GM23338 (cell line): ENCODE measurements at regions not wholly inside any gene's neighbourhood (a gene's known extent, or its start where the extent isn't known, plus 50 kb on each side); places are given as distances from the start of the nearest gene placed in this dataset.

Experiments
- ATAC-seq: fragments of 200-7000 bp; cut with Tn5 transposase; 3 replicates; pipeline ENCODE4 v1.9.1; 2020
- DNase-seq: peaks from one replicate; pipeline ENCODE4 v3.0.0-alpha.2; 2015; ENCODE audit warnings: low spot score
- H2AFZ ChIP-seq: fragments of 200-600 bp; sonication (generic); 2 replicates; pipeline ENCODE4 v1.8.0; 2016; ENCODE audit warnings: antibody characterized with exemption, mild to moderate bottlenecking, moderate library complexity
- H3F3A ChIP-seq: fragments of 200-600 bp; sonication (generic); replicated peaks from 2 replicates; pipeline ENCODE4 v1.8.0; 2017; ENCODE audit warnings: antibody characterized with exemption, mixed run types, low read depth
- H3K27ac ChIP-seq: fragments of 200-600 bp; sonication (generic); 2 replicates; pipeline ENCODE4 v1.6.1; 2016; ENCODE audit warnings: low read depth
- H3K27me3 ChIP-seq: fragments of 200-600 bp; sonication (generic); 2 replicates; pipeline ENCODE4 v1.8.0; 2016; ENCODE audit warnings: mild to moderate bottlenecking, mixed run types, moderate library complexity; ENCODE audit not compliant: insufficient read depth
- H3K36me3 ChIP-seq: fragments of 200-600 bp; sonication (generic); 2 replicates; pipeline ENCODE4 v1.8.0; 2016; ENCODE audit warnings: mild to moderate bottlenecking; ENCODE audit not compliant: insufficient read depth
- H3K4me1 ChIP-seq: fragments of 200-600 bp; sonication (generic); 2 replicates; pipeline ENCODE4 v1.8.0; 2016; ENCODE audit warnings: mild to moderate bottlenecking, moderate library complexity; ENCODE audit not compliant: insufficient read depth
- H3K4me2 ChIP-seq: fragments of 200-600 bp; sonication (generic); 2 replicates; pipeline ENCODE4 v1.7.1; 2017; ENCODE audit warnings: mixed run types
- H3K4me3 ChIP-seq: fragments of 200-600 bp; sonication (generic); 2 replicates; pipeline ENCODE4 v1.6.1; 2016; ENCODE audit warnings: mixed run types
- H3K79me2 ChIP-seq: fragments of 200-600 bp; sonication (generic); replicated peaks from 2 replicates; pipeline ENCODE4 v1.8.0; 2017; ENCODE audit warnings: mild to moderate bottlenecking; ENCODE audit not compliant: insufficient read depth
- H3K9me2 ChIP-seq: fragments of 200-600 bp; sonication (generic); 2 replicates; pipeline ENCODE4 v1.8.0; 2017; ENCODE audit not compliant: insufficient read depth
- H4K20me1 ChIP-seq: fragments of 200-600 bp; sonication (generic); replicated peaks from 2 replicates; pipeline ENCODE4 v1.8.0; 2017; ENCODE audit warnings: mild to moderate bottlenecking; ENCODE audit not compliant: insufficient read depth
- H3K27ac Mint-ChIP-seq: 2 replicates; pipeline ENCODE4 v1.8.0; 2020; ENCODE audit warnings: inconsistent platforms, mild to moderate bottlenecking, moderate library complexity, mixed read lengths
- H3K27me3 Mint-ChIP-seq: 3 replicates; pipeline ENCODE4 v1.8.0; 2022; ENCODE audit warnings: low read depth, mild to moderate bottlenecking, moderate library complexity, mixed read lengths, inconsistent platforms; ENCODE audit not compliant: insufficient read depth, poor library complexity
- H3K36me3 Mint-ChIP-seq: 3 replicates; pipeline ENCODE4 v1.8.0; 2021; ENCODE audit warnings: low read depth, mild to moderate bottlenecking, inconsistent platforms, moderate library complexity, mixed read lengths
- H3K4me1 Mint-ChIP-seq: 3 replicates; pipeline ENCODE4 v1.8.0; 2020; ENCODE audit warnings: mild to moderate bottlenecking, inconsistent platforms, mixed read lengths
- H3K4me3 Mint-ChIP-seq: 3 replicates; pipeline ENCODE4 v1.8.0; 2021; ENCODE audit warnings: moderate library complexity, mild to moderate bottlenecking, inconsistent platforms, mixed read lengths
- H3K9me3 Mint-ChIP-seq: 3 replicates; pipeline ENCODE4 v1.8.0; 2020; ENCODE audit warnings: moderate library complexity, mild to moderate bottlenecking, inconsistent platforms, mixed read lengths
- EZH2 ChIP-seq: fragments of 200-600 bp; sonication (generic); IDR thresholded peaks from one replicate; pipeline ENCODE4 v1.8.0; 2017; ENCODE audit warnings: antibody characterized with exemption, mild to moderate bottlenecking, low read depth; ENCODE audit not compliant: unreplicated experiment
- JUNB ChIP-seq: IDR thresholded peaks from one replicate; pipeline ENCODE4 v1.6.1; 2016; ENCODE audit warnings: antibody characterized with exemption; ENCODE audit not compliant: unreplicated experiment
- NANOG ChIP-seq: IDR thresholded peaks from 2 replicates; pipeline ENCODE4 v1.6.1; 2016; ENCODE audit warnings: antibody characterized with exemption, borderline replicate concordance
- POLR2AphosphoS5 ChIP-seq: IDR thresholded peaks from 2 replicates; pipeline ENCODE4 v1.6.1; 2016; ENCODE audit warnings: antibody characterized with exemption, low read depth
- ZNF114 ChIP-seq: fragments of 250-450 bp; sonication (Bioruptor Pico); IDR thresholded peaks from 2 replicates; pipeline ENCODE4 v1.5.0; 2020; ENCODE audit warnings: mild to moderate bottlenecking, moderate library complexity
- TF ChIP-seq, protein P1 (sequence below): IDR thresholded peaks from one replicate; pipeline ENCODE4 v1.6.1; 2018; ENCODE audit warnings: antibody characterized with exemption; ENCODE audit not compliant: unreplicated experiment
- TF ChIP-seq, protein P2 (sequence below), 2 experiments: fragments of 200-600 bp in 1 of 2; sonication (generic) in 1 of 2; conservative IDR thresholded peaks; 2 replicates each; pipeline versions ENCODE4 v1.5.1 to v1.6.1; 2016 to 2017; ENCODE audit warnings: antibody characterized with exemption in 2 of 2, low read depth in 2 of 2, mild to moderate bottlenecking in 2 of 2, moderate library complexity in 1 of 2

DNA sequence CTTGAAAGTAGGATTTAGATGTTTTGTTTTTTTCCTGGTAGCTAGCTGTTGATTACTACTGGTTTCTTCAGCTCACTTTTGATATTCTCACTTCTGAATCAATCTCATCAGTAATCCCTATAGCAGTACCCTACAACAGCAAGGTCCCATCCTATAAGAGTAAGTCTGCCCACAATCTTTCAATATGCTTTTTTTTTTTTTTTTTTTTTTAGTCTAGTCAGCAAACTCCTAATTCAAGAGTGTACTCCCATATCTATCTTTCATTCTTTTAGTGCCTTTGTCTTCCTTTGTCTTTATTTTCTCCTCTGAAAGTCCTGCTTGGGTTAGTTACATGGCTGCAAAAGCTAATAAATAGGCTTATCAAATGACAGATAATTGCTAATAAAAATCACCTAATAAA, 362.4 kb upstream of the RIOK2 start:
- no peaks in the 10 kb centered on the region for H3F3A ChIP-seq
- no peak overlapping the region for H3K4me3 ChIP-seq
- DNase-seq (no peak), ATAC-seq (no peak)
- H4K20me1 ChIP-seq = no peaks in the 10 kb centered on the region
- Mint-ChIP-seq H3K4me1 (peaks cover 36% of the 10 kb centered on the region), H3K9me3 (peaks cover 9% of the 10 kb centered on the region), H3K27me3 (no peaks in the 10 kb centered on the region), H3K27ac (no peak overlapping the region), H3K4me3 (no peak overlapping the region), H3K36me3 (peaks cover 3% of the 10 kb centered on the region; the same call in 1 of the 3 replicates)
- no peak overlapping the region for H3K27ac ChIP-seq
- H3K9me2 ChIP-seq = peaks cover 3% of the 10 kb centered on the region; the same call in 1 of the 2 replicates
- TF ChIP-seq, protein P1, sequence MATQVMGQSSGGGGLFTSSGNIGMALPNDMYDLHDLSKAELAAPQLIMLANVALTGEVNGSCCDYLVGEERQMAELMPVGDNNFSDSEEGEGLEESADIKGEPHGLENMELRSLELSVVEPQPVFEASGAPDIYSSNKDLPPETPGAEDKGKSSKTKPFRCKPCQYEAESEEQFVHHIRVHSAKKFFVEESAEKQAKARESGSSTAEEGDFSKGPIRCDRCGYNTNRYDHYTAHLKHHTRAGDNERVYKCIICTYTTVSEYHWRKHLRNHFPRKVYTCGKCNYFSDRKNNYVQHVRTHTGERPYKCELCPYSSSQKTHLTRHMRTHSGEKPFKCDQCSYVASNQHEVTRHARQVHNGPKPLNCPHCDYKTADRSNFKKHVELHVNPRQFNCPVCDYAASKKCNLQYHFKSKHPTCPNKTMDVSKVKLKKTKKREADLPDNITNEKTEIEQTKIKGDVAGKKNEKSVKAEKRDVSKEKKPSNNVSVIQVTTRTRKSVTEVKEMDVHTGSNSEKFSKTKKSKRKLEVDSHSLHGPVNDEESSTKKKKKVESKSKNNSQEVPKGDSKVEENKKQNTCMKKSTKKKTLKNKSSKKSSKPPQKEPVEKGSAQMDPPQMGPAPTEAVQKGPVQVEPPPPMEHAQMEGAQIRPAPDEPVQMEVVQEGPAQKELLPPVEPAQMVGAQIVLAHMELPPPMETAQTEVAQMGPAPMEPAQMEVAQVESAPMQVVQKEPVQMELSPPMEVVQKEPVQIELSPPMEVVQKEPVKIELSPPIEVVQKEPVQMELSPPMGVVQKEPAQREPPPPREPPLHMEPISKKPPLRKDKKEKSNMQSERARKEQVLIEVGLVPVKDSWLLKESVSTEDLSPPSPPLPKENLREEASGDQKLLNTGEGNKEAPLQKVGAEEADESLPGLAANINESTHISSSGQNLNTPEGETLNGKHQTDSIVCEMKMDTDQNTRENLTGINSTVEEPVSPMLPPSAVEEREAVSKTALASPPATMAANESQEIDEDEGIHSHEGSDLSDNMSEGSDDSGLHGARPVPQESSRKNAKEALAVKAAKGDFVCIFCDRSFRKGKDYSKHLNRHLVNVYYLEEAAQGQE = no peak
- TF ChIP-seq JUNB = no peak
- H3K79me2 ChIP-seq = no peaks in the 10 kb centered on the region
- H2AFZ ChIP-seq = peak overlapping the region; percentile 0; the same call in 1 of the 2 replicates
- H3K4me2 ChIP-seq = no peak overlapping the region
- H3K36me3 ChIP-seq = no peaks in the 10 kb centered on the region
- no peaks in the 10 kb centered on the region for H3K27me3 ChIP-seq
- H3K4me1 ChIP-seq = peaks cover 25% of the 10 kb centered on the region

DNA sequence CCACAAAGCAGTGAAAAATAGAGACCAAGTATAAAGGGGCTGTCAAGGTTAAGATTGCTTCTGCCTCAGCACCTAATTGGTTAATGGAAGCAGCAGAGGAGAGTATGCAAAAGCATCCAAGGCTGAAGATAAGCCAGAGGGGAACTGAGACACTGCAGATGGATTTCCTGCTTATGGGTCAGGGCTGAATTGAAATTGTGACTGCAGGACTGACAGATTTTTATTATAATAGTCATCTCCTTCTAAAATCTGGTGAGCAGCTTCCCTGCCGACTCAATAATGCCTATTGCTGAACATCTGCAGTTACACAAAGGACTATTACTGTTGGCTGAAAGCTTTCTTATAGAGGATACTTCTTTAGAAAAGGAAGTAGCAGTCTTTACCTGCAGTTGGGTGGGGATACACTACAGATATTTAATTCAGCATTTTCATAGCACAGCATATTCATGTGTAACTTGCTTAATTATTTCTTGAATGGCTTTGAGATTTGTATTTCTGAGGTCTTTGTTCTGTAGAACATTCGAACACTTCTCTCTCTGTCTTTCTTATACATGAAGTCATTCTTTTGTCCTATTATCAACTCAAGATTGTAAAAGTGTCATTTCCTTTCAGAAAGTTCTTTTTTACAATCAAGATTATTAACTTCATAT, 363.0 kb upstream of the RIOK2 start:
- peaks cover 8% of the 10 kb centered on the region; the same call in 2 of the 3 replicates for H3K9me3 Mint-ChIP-seq
- Histone ChIP-seq H3F3A (no peaks in the 10 kb centered on the region), H3K4me2 (no peak overlapping the region), H3K4me3 (no peak overlapping the region), H3K79me2 (no peaks in the 10 kb centered on the region), H3K27me3 (no peaks in the 10 kb centered on the region), H2AFZ (peak overlapping the region; percentile 4; the same call in 1 of the 2 replicates), H3K36me3 (no peaks in the 10 kb centered on the region), H3K9me2 (peaks cover 3% of the 10 kb centered on the region; the same call in 1 of the 2 replicates), H4K20me1 (no peaks in the 10 kb centered on the region), H3K4me1 (peaks cover 25% of the 10 kb centered on the region), H3K27ac (no peak overlapping the region)
- no peak overlapping the region for H3K4me3 Mint-ChIP-seq
- H3K27ac Mint-ChIP-seq = no peak overlapping the region
- TF ChIP-seq, protein P1 = no peak
- TF ChIP-seq, protein P2, sequence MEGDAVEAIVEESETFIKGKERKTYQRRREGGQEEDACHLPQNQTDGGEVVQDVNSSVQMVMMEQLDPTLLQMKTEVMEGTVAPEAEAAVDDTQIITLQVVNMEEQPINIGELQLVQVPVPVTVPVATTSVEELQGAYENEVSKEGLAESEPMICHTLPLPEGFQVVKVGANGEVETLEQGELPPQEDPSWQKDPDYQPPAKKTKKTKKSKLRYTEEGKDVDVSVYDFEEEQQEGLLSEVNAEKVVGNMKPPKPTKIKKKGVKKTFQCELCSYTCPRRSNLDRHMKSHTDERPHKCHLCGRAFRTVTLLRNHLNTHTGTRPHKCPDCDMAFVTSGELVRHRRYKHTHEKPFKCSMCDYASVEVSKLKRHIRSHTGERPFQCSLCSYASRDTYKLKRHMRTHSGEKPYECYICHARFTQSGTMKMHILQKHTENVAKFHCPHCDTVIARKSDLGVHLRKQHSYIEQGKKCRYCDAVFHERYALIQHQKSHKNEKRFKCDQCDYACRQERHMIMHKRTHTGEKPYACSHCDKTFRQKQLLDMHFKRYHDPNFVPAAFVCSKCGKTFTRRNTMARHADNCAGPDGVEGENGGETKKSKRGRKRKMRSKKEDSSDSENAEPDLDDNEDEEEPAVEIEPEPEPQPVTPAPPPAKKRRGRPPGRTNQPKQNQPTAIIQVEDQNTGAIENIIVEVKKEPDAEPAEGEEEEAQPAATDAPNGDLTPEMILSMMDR (conservative IDR thresholded peaks at IDR 0.05; ENCODE audit: low read depth in 2 of 2) = no peak
- no peak for TF ChIP-seq EZH2
- TF ChIP-seq POLR2AphosphoS5 = no peak
- no peak for TF ChIP-seq ZNF114 (CRISPR knock-in tag)
- no peak for TF ChIP-seq NANOG
- DNase-seq (peak; percentile 20), ATAC-seq (peak; percentile 39)
- peaks cover 1% of the 10 kb centered on the region; the same call in 1 of the 3 replicates for H3K36me3 Mint-ChIP-seq
- no peaks in the 10 kb centered on the region for H3K27me3 Mint-ChIP-seq
- H3K4me1 Mint-ChIP-seq = peaks cover 40% of the 10 kb centered on the region
